ENCODE measurements at regions not wholly inside any gene's neighbourhood (a gene's known extent, or its start where the extent isn't known, plus 50 kb on each side); places are given as distances from the start of the nearest gene placed in this dataset.

GRCh38 chrX:99117011-99117410, 1293.1 kb downstream of the PCDH19 start:
- Histone ChIP-seq H2BK5ac (ENCODE audit: insufficient read length, low read length) (no peak overlapping the region), H3K9me3 (ENCODE audit: control insufficient read depth, low read depth, low read length) (no peaks in the 10 kb centered on the region), H2BK120ac (ENCODE audit: low read depth, low read length, poor library complexity, severe bottlenecking) (no peak overlapping the region), H2AK5ac (ENCODE audit: insufficient read length, low read length) (no peak overlapping the region), H3K27ac (ENCODE audit: insufficient read length, low read depth, low read length) (no peak overlapping the region), H3K9ac (ENCODE audit: extremely low read depth, insufficient read length, low read length) (no peak overlapping the region), H3K4me2 (ENCODE audit: insufficient read depth, insufficient read length, low read length) (peak overlapping the region; percentile 32), H2BK12ac (ENCODE audit: insufficient read length, low read depth, low read length) (no peak overlapping the region), H4K91ac (ENCODE audit: insufficient read length, low read depth, low read length) (no peak overlapping the region), H3K4ac (ENCODE audit: low read depth, low read length) (no peak overlapping the region), H3K79me1 (ENCODE audit: insufficient read depth, low read depth, low read length, poor library complexity, severe bottlenecking) (no peaks in the 10 kb centered on the region), H2AFZ (ENCODE audit: low read length) (no peak overlapping the region), H3K23me2 (ENCODE audit: insufficient read length, low read depth, low read length, poor library complexity, severe bottlenecking) (no peaks in the 10 kb centered on the region), H3K18ac (ENCODE audit: insufficient read length, low read depth, low read length) (no peak overlapping the region), H3K79me2 (ENCODE audit: insufficient read depth, low read length) (no peaks in the 10 kb centered on the region), H3K4me1 (ENCODE audit: insufficient read depth, low read length) (peaks cover 3% of the 10 kb centered on the region; the same call in 1 of the 2 replicates), H4K8ac (replicated peaks; ENCODE audit: insufficient read length, low read depth, low read length) (no peak overlapping the region), H3K27me3 (ENCODE audit: insufficient read depth, low read length) (no peaks in the 10 kb centered on the region), H3T11ph (ENCODE audit: low read length) (no peak overlapping the region), H4K5ac (ENCODE audit: insufficient read length, low read depth, low read length) (no peak overlapping the region), H3K14ac (ENCODE audit: insufficient read depth, low read length) (no peak overlapping the region), H3K56ac (ENCODE audit: insufficient read length, low read depth, low read length) (no peak overlapping the region), H3K23ac (ENCODE audit: insufficient read length, low read depth, low read length) (no peak overlapping the region), H2BK20ac (ENCODE audit: low read depth, low read length, poor library complexity, severe bottlenecking) (no peak overlapping the region), H2BK15ac (ENCODE audit: low read depth, low read length) (no peak overlapping the region), H4K20me1 (ENCODE audit: control insufficient read depth, insufficient read depth, insufficient read length) (no peaks in the 10 kb centered on the region)
- no peaks in the 10 kb centered on the region for H3K36me3 Mint-ChIP-seq (ENCODE audit: insufficient read depth in 1 of 3, low read depth in 3 of 3)
- peak; percentile 46 for DNase-seq
- no peak for TF ChIP-seq CTCF (conservative IDR thresholded peaks at IDR 0.05)
- peaks cover 26 to 29% of the 10 kb centered on the region in 2 experiments for H3K4me1 Mint-ChIP-seq
- peak overlapping the region; percentile 57 to 96 (median 82); a peak in 6 of 7 replicates for H3K27ac Mint-ChIP-seq
- no CpG with 5 or more reads among the region's 2 CpGs for WGBS (ENCODE audit: extremely low coverage, insufficient read length, low lambda C conversion rate)
- H3K27me3 Mint-ChIP-seq (ENCODE audit: low read depth), result no peaks in the 10 kb centered on the region
- no peak overlapping the region for H3K4me3 Mint-ChIP-seq
- H3K9me3 Mint-ChIP-seq, result no peaks in the 10 kb centered on the region

All from H9 (cell line).